RWPE1 (cell line): ENCODE measurements at regions not wholly inside any gene's neighbourhood (a gene's known extent, or its start where the extent isn't known, plus 50 kb on each side); places are given as distances from the start of the nearest gene placed in this dataset.

ENCODE experiments used
- CTCF ChIA-PET: fragments of 350-600 bp; sonication (Branson Sonifier 250); formaldehyde crosslinking; extraction: SDS; loops from one replicate; lab custom pipeline; 2021; lab: Yijun Ruan, JAX
- POLR2A ChIA-PET: fragments of 400-600 bp; formaldehyde crosslinking; extraction: SDS; loops from one replicate; lab custom pipeline; 2020; ENCODE audit warnings: antibody characterized with exemption; ENCODE audit not compliant: low non-redundant PET; lab: Yijun Ruan, JAX
- DNase-seq: peaks from one replicate; pipeline ENCODE4 v3.0.0; 2012; ENCODE audit warnings: low spot score
- H3K27ac ChIP-seq: fragments of 450-650 bp; 2 replicates; pipeline ENCODE4 v1.5.1; 2017
- TF ChIP-seq, protein P1 (sequence below): fragments of 450-650 bp; conservative IDR thresholded peaks from 2 replicates; pipeline ENCODE4 v1.5.1; 2017; ENCODE audit warnings: low read depth, mild to moderate bottlenecking

DNA sequence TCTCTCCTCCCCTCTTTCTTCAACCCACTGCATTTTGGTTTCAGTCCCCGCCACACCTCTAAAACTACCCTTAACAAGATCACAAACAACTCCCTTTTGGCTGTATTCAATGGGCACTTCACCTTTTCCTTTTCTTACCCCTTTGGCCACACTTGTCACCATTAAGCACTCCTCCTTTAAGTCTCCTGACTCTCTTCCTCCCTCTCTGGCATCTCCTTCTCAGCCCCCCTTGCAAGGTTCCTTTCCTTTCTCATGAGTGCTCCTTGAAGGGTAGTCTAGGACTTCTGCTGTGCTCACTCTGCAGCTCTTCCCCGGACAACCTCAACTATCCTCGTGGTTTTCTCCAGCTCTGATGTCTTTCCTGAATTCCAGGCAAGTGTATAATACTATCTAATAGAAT lies 103.7 kb downstream of the RPL22L1 start:
- TF ChIP-seq, protein P1, sequence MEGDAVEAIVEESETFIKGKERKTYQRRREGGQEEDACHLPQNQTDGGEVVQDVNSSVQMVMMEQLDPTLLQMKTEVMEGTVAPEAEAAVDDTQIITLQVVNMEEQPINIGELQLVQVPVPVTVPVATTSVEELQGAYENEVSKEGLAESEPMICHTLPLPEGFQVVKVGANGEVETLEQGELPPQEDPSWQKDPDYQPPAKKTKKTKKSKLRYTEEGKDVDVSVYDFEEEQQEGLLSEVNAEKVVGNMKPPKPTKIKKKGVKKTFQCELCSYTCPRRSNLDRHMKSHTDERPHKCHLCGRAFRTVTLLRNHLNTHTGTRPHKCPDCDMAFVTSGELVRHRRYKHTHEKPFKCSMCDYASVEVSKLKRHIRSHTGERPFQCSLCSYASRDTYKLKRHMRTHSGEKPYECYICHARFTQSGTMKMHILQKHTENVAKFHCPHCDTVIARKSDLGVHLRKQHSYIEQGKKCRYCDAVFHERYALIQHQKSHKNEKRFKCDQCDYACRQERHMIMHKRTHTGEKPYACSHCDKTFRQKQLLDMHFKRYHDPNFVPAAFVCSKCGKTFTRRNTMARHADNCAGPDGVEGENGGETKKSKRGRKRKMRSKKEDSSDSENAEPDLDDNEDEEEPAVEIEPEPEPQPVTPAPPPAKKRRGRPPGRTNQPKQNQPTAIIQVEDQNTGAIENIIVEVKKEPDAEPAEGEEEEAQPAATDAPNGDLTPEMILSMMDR = no peak
- no peak overlapping the region for H3K27ac ChIP-seq
- POLR2A ChIA-PET = no interaction called here
- CTCF ChIA-PET = no interaction called here
- no peak for DNase-seq

GRCh38 chr3:170765419-170766078 lies 104.4 kb downstream of the RPL22L1 start:
- TF ChIP-seq, protein P1 = no peak
- no peak overlapping the region for H3K27ac ChIP-seq
- ChIA-PET POLR2A (no interaction called here), CTCF (interaction anchor here (0.7 kb wide), 1 partner anchor 216 kb away, joined by 4 read pairs; no protein-coding TSS in a partner anchor)
- DNase-seq = no peak

DNA sequence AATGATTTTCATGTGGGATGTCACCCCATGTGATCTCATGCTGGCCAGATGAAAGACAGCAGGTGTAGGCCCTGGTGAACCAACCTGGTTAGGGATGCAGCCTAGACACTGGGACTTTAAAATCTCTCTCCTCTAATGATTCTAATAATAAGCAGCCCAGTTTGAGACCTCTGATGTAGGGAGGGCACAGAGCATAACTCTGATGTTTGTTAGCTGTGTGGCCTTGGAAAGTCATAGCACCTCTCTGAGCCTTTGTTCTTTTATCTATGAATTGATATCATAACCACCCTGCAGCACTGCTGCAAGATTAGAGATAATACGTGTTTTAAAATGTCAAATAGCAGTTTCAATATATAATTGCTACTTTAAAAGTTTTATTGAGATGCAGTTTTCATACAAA lies 106.0 kb downstream of the RPL22L1 start:
- H3K27ac ChIP-seq = no peak overlapping the region
- no peak for DNase-seq
- CTCF ChIA-PET = no interaction called here
- TF ChIP-seq, protein P1 = no peak
- POLR2A ChIA-PET = no interaction called here

GRCh38 chr3:170762064-170762463 lies 107.9 kb downstream of the RPL22L1 start:
- TF ChIP-seq, protein P1 = no peak
- ChIA-PET POLR2A (no interaction called here), CTCF (no interaction called here)
- no peak overlapping the region for H3K27ac ChIP-seq
- no peak for DNase-seq

DNA sequence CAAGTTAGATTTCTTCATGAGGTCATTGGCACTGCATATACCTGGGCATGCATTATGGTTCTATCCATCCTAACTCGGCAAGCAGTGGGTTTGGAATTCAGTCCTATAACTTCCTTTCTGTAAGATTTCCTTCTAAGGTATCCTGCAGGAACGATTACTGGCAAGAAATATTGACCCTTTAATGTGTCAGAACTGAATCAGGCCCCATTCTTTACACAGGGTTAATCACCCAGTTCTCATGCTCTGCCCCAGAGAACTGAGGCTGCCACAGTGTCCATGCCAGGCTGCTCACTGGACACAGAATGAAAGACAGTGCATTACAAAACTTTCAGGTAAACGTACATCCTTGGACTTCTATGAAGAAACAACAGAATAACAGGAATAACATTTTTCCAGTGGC lies 108.9 kb downstream of the RPL22L1 start:
- TF ChIP-seq, protein P1 = no peak
- ChIA-PET POLR2A (no interaction called here), CTCF (no interaction called here)
- H3K27ac ChIP-seq = no peak overlapping the region
- no peak for DNase-seq

DNA sequence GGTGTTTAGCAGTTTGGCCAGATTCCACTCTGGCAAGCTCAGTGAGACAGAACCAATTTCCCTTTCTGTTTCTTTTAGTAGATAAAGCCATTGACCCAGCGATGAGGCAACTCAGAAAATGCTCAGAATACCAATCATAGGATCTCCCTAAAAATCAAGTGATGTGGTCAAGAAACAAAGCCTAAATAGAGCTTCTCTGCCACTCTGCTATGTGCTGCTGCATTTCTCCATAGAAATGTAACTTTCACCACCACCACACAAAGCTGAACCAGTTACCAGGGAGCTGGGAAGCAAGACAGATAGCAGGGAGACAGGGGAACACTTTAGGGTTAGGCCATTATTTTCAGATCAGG lies 109.8 kb downstream of the RPL22L1 start:
- TF ChIP-seq, protein P1 = no peak
- no peak overlapping the region for H3K27ac ChIP-seq
- DNase-seq = no peak
- ChIA-PET POLR2A (no interaction called here), CTCF (interaction anchor here (0.5 to 0.6 kb wide), 2 partner anchors 43 to 346 kb away, joined by 3 to 5 read pairs; no protein-coding TSS in a partner anchor)
